Astrocyte (in vitro differentiated cells and primary cell): ENCODE measurements at regions not wholly inside any gene's neighbourhood (a gene's known extent, or its start where the extent isn't known, plus 50 kb on each side); places are given as distances from the start of the nearest gene placed in this dataset.

Experiments
- EZH2 ChIP-seq: IDR thresholded peaks from 2 replicates; pipeline ENCODE4 v1.6.1; 2012; ENCODE audit warnings: mild to moderate bottlenecking, low read length, inconsistent platforms; ENCODE audit not compliant: insufficient read depth
- TF ChIP-seq, protein P1 (sequence below): IDR thresholded peaks from 2 replicates; pipeline ENCODE4 v1.5.1; 2011; ENCODE audit warnings: low read depth, mild to moderate bottlenecking, inconsistent platforms, low read length, moderate library complexity; ENCODE audit not compliant: insufficient read depth

DNA sequence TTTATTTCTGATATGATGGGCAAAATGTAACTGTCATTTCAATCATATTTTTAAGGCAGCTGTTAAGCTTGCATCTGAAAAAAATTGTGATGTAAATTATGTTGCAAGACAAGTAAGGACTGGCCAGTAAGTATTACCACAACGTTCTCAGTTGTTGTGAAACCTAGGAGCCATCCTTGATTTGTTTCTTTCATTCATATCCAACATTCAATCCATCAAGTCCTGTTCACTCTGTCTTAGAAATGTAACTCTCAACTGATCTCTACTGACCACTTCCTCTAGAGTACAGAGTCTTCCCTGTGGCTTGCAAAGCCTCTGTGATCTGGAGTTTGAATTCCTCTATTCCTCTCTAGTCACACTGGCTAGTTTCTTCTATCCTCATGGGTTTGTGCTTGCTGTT lies 161.4 kb upstream of the MAD2L1 start:
- TF ChIP-seq, protein P1, sequence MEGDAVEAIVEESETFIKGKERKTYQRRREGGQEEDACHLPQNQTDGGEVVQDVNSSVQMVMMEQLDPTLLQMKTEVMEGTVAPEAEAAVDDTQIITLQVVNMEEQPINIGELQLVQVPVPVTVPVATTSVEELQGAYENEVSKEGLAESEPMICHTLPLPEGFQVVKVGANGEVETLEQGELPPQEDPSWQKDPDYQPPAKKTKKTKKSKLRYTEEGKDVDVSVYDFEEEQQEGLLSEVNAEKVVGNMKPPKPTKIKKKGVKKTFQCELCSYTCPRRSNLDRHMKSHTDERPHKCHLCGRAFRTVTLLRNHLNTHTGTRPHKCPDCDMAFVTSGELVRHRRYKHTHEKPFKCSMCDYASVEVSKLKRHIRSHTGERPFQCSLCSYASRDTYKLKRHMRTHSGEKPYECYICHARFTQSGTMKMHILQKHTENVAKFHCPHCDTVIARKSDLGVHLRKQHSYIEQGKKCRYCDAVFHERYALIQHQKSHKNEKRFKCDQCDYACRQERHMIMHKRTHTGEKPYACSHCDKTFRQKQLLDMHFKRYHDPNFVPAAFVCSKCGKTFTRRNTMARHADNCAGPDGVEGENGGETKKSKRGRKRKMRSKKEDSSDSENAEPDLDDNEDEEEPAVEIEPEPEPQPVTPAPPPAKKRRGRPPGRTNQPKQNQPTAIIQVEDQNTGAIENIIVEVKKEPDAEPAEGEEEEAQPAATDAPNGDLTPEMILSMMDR: no peak
- no peak for TF ChIP-seq EZH2
